ENCODE measurements at regions not wholly inside any gene's neighbourhood (a gene's known extent, or its start where the extent isn't known, plus 50 kb on each side); places are given as distances from the start of the nearest gene placed in this dataset.
"Not testable (repeated sequence)": the region's sequence is repeated elsewhere in the genome, so short reads cannot be mapped to it uniquely, and the experiment has no call there.

DNA sequence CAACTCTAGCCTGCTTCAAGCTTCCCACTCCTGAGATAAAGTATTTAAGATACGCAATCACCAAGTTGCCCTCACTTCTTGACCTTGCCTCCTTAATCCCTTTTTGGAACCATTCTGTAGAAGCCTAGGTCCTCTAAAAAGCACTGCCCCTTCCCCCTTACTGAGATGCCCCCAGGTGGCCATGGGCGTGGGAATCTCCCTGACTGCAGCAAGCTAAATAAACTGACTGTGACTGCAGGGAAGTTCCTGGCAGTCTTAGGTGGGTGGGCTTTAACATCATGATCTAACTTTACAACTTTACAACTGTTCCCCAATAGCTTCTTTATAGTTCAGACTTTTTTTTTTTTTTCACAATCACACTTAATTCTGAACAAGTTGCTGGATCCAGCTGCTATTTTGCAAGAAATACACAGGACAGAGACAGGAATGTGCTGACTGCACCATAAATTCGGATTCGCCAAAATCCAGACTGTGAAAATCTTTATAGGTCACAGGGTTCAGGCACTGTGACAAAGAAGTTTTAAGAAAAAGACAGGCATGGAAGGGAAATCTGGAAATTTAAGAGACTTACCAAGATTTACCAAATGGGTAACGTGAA, 344.2 kb upstream of the SULF2 start:
- no peak overlapping the region for H3K27ac Mint-ChIP-seq
- DNase-seq: no peak
- no peaks in the 10 kb centered on the region for H4K20me1 ChIP-seq (ENCODE audit: insufficient read depth, low read length)
- no peak overlapping the region for H3K4me2 ChIP-seq (replicated peaks; ENCODE audit: extremely low read depth, low read length, poor library complexity, severe bottlenecking)
- peaks cover 5 to 17% (median 5%) of the 10 kb centered on the region in 3 donors for H3K27me3 Mint-ChIP-seq (ENCODE audit: low read depth in 3 of 3)
- TF ChIP-seq, protein P1, sequence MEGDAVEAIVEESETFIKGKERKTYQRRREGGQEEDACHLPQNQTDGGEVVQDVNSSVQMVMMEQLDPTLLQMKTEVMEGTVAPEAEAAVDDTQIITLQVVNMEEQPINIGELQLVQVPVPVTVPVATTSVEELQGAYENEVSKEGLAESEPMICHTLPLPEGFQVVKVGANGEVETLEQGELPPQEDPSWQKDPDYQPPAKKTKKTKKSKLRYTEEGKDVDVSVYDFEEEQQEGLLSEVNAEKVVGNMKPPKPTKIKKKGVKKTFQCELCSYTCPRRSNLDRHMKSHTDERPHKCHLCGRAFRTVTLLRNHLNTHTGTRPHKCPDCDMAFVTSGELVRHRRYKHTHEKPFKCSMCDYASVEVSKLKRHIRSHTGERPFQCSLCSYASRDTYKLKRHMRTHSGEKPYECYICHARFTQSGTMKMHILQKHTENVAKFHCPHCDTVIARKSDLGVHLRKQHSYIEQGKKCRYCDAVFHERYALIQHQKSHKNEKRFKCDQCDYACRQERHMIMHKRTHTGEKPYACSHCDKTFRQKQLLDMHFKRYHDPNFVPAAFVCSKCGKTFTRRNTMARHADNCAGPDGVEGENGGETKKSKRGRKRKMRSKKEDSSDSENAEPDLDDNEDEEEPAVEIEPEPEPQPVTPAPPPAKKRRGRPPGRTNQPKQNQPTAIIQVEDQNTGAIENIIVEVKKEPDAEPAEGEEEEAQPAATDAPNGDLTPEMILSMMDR (IDR thresholded peaks at IDR 0.05): no peak
- H3K36me3 Mint-ChIP-seq: no peaks in the 10 kb centered on the region
- H3K36me3 ChIP-seq (replicated peaks in 1 of 2; ENCODE audit: control insufficient read depth in 1 of 2, insufficient read depth in 2 of 2, low read length in 2 of 2): no peaks in the 10 kb centered on the region
- H3K9me3 Mint-ChIP-seq: peaks cover 0 to 7% (median 6%) of the 10 kb centered on the region in 7 donors
- no peak overlapping the region for H2AFZ ChIP-seq (ENCODE audit: insufficient read depth, low read depth, low read length, poor library complexity, severe bottlenecking)
- no peaks in the 10 kb centered on the region for H3K79me2 ChIP-seq (ENCODE audit: insufficient read depth, low read length)
- peaks cover 0 to 2% of the 10 kb centered on the region in 2 donors for H3K27me3 ChIP-seq (ENCODE audit: control insufficient read depth in 2 of 2, insufficient read depth in 2 of 2, low read length in 2 of 2)
- no peak overlapping the region for H3K4me3 ChIP-seq (replicated peaks in 1 of 3; ENCODE audit: low read depth in 2 of 3, low read length in 3 of 3)
- H3K4me3 Mint-ChIP-seq: no peak overlapping the region
- no peaks in the 10 kb centered on the region for H3K4me1 ChIP-seq (ENCODE audit: control insufficient read depth in 1 of 2, insufficient read depth in 2 of 2, low read length in 2 of 2)
- no peak overlapping the region for H3K27ac ChIP-seq (ENCODE audit: low read depth in 1 of 2, low read length in 2 of 2)
- intact Hi-C loops (cut with micrococcal nuclease): no loop called here
- H3K9me3 ChIP-seq (replicated peaks in 1 of 2; ENCODE audit: control insufficient read depth in 1 of 2, insufficient read depth in 1 of 2, low read length in 2 of 2): no peaks in the 10 kb centered on the region
- H3K9ac ChIP-seq (ENCODE audit: insufficient read depth, low read length, poor library complexity, severe bottlenecking): no peak overlapping the region
- 90% methylated on average over 4 of the region's 5 CpGs for WGBS (ENCODE audit: insufficient coverage)
- H3K4me1 Mint-ChIP-seq: no peaks in the 10 kb centered on the region

DNA sequence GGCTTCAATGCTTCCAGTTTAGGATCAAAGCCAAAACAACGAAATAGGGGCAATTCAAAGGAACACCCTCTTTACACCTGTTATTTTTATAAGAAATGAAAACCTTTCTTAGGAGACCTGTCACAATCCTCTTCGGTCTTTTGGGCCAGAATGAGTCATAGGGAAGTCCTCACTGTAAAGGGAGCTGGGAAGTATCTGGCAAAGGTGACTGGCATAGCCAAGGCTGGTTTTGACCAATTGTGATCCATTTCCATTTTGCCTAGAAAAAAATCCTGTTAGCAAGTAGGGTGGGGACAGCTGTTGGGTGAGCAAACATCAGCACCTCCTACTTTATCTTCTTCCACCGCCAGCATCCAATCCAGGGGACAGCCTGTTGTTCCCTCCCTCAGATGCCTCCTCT, 343.2 kb upstream of the SULF2 start:
- no peak overlapping the region for H3K4me3 Mint-ChIP-seq
- H3K4me2 ChIP-seq (replicated peaks; ENCODE audit: extremely low read depth, low read length, poor library complexity, severe bottlenecking): no peak overlapping the region
- WGBS (ENCODE audit: insufficient coverage): no CpG with 5 or more reads among the region's 3 CpGs

DNA sequence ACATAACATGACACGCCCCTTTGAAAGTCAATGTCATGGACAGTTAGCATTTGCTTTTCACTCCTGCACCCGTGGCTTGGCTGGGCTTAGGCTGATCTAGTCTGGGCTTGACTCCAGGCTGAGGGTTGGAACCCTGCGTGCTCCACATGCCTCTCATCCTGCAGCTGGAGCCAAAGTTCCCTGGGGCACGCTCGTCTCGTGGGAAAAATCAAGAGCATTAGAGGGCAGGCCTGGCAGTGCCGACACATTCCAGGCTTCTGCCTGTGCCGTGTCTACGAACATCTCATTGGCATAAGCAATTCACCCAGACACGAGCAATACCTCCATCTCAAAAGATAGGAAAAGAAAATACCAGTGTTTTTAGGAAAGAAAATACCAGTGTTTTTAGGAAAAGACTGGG, 342.7 kb upstream of the SULF2 start:
- H3K4me3 Mint-ChIP-seq; H3K27ac Mint-ChIP-seq; H2AFZ ChIP-seq (ENCODE audit: insufficient read depth, low read depth, low read length, poor library complexity, severe bottlenecking); H3K9me3 Mint-ChIP-seq; H3K4me2 ChIP-seq (replicated peaks; ENCODE audit: extremely low read depth, low read length, poor library complexity, severe bottlenecking); DNase-seq; H3K4me1 Mint-ChIP-seq; intact Hi-C loops (cut with micrococcal nuclease); H3K4me3 ChIP-seq (replicated peaks in 1 of 3; ENCODE audit: low read depth in 2 of 3, low read length in 3 of 3); H3K27ac ChIP-seq (ENCODE audit: low read depth in 1 of 2, low read length in 2 of 2); H3K27me3 ChIP-seq (ENCODE audit: control insufficient read depth in 2 of 2, insufficient read depth in 2 of 2, low read length in 2 of 2); H3K9ac ChIP-seq (ENCODE audit: insufficient read depth, low read length, poor library complexity, severe bottlenecking); H3K9me3 ChIP-seq (replicated peaks in 1 of 2; ENCODE audit: control insufficient read depth in 1 of 2, insufficient read depth in 1 of 2, low read length in 2 of 2); H4K20me1 ChIP-seq (ENCODE audit: insufficient read depth, low read length); H3K36me3 Mint-ChIP-seq; H3K36me3 ChIP-seq (replicated peaks in 1 of 2; ENCODE audit: control insufficient read depth in 1 of 2, insufficient read depth in 2 of 2, low read length in 2 of 2); H3K4me1 ChIP-seq (ENCODE audit: control insufficient read depth in 1 of 2, insufficient read depth in 2 of 2, low read length in 2 of 2); H3K79me2 ChIP-seq (ENCODE audit: insufficient read depth, low read length): not testable (repeated sequence)
- no CpG with 5 or more reads among the region's 10 CpGs for WGBS (ENCODE audit: insufficient coverage)
- H3K27me3 Mint-ChIP-seq (ENCODE audit: low read depth in 3 of 3): peaks cover 4 to 13% (median 5%) of the 10 kb centered on the region in 3 donors

More for the DNA sequence above, 343.2 kb upstream of the SULF2 start:
- no peak overlapping the region for H2AFZ ChIP-seq (ENCODE audit: insufficient read depth, low read depth, low read length, poor library complexity, severe bottlenecking)
- no peaks in the 10 kb centered on the region for H3K36me3 Mint-ChIP-seq
- H3K27ac Mint-ChIP-seq: no peak overlapping the region
- TF ChIP-seq, protein P1 (IDR thresholded peaks at IDR 0.05): no peak
- H3K9ac ChIP-seq (ENCODE audit: insufficient read depth, low read length, poor library complexity, severe bottlenecking): no peak overlapping the region
- no peak overlapping the region for H3K4me3 ChIP-seq (replicated peaks in 1 of 3; ENCODE audit: low read depth in 2 of 3, low read length in 3 of 3)
- peaks cover 5 to 14% (median 5%) of the 10 kb centered on the region in 3 donors for H3K27me3 Mint-ChIP-seq (ENCODE audit: low read depth in 3 of 3)
- H3K9me3 Mint-ChIP-seq: peaks cover 0 to 7% (median 6%) of the 10 kb centered on the region in 7 donors
- H3K27me3 ChIP-seq (ENCODE audit: control insufficient read depth in 2 of 2, insufficient read depth in 2 of 2, low read length in 2 of 2): peaks cover 0 to 2% of the 10 kb centered on the region in 2 donors
- H3K79me2 ChIP-seq (ENCODE audit: insufficient read depth, low read length): no peaks in the 10 kb centered on the region
- H3K4me1 Mint-ChIP-seq: no peaks in the 10 kb centered on the region
- H3K36me3 ChIP-seq (replicated peaks in 1 of 2; ENCODE audit: control insufficient read depth in 1 of 2, insufficient read depth in 2 of 2, low read length in 2 of 2): no peaks in the 10 kb centered on the region
- H3K4me1 ChIP-seq (ENCODE audit: control insufficient read depth in 1 of 2, insufficient read depth in 2 of 2, low read length in 2 of 2): no peaks in the 10 kb centered on the region
- no peak overlapping the region for H3K27ac ChIP-seq (ENCODE audit: low read depth in 1 of 2, low read length in 2 of 2)
- intact Hi-C loops (cut with micrococcal nuclease): no loop called here
- DNase-seq: no peak
- H3K9me3 ChIP-seq (replicated peaks in 1 of 2; ENCODE audit: control insufficient read depth in 1 of 2, insufficient read depth in 1 of 2, low read length in 2 of 2): no peaks in the 10 kb centered on the region
- H4K20me1 ChIP-seq (ENCODE audit: insufficient read depth, low read length): no peaks in the 10 kb centered on the region

Data from CD14-positive monocyte (primary cell).